Left colon (tissue), 2 donors: ENCODE measurements at regions not wholly inside any gene's neighbourhood (a gene's known extent, or its start where the extent isn't known, plus 50 kb on each side); places are given as distances from the start of the nearest gene placed in this dataset.
"Not testable (repeated sequence)": the region's sequence is repeated elsewhere in the genome, so short reads cannot be mapped to it uniquely, and the experiment has no call there.

Experiments used
- ATAC-seq: fragments of 200-7000 bp; cut with Tn5 transposase; one replicate; pipeline ENCODE4 v1.9.1; 2020; ENCODE audit warnings: mild to moderate bottlenecking, moderate library complexity
- DNase-seq, 2 donors: peaks; one replicate each; pipeline ENCODE4 v3.0.0-alpha.2; 2020
- intact Hi-C, 2 donors: fragments of 100-400 bp; cut with DNase I in 1 of 2; cut with micrococcal nuclease in 1 of 2; formaldehyde crosslinking; loops; one replicate each; pipeline versions ENCODE4 v1.11.2 to v1.14.0; 2022; cut with DNase I, micrococcal nuclease
- donor health status: DM: no; HTN: no; CAD: no.
- donor health status: DM: yes; HTN: yes; CAD: no.

- intact Hi-C loops, ATAC-seq, DNase-seq: not testable (repeated sequence)
These were observed 431.4 kb downstream of the TFEC start for GRCh38 chr7:115599184-115599583.

DNA sequence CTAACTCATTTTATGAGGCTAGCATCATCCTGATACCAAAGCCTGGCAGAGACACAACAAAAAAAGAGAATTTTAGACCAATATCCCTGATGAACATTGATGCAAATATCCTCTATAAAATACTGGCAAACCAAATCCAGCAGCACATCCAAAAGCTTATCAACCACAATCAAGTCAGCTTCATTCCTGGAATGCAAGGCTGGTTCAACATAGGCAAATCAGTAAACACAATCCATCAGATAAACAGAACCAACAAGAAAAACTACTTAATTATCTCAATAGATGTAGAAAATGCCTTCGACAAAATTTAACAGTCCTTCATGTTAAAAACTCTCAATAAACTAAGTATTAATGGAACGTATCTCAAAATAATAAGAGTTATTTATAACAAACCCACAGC lies 433.3 kb downstream of the TFEC start:
- ATAC-seq, DNase-seq, intact Hi-C loops: not testable (repeated sequence)

DNA sequence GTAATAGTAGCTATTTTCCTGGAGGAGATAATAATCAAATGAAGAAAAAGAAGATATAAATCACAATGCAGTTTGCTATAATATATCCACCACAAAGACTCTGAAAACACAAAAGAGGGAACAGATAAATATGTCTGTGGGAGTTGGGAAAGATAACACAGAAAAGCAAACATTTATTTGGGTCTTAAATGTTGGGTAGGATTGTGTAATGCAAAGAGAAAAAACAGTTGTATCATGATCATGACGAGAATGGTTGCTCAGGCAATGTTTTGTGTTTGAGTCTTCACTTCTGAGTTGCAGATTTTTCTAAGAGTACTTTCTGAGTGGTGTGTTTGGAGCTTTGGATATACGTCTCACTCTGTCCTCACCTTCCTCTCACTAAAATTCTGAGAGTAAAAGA lies 437.5 kb downstream of the TFEC start:
- no peak for DNase-seq
- intact Hi-C loops: no loop called here
- no peak for ATAC-seq

DNA sequence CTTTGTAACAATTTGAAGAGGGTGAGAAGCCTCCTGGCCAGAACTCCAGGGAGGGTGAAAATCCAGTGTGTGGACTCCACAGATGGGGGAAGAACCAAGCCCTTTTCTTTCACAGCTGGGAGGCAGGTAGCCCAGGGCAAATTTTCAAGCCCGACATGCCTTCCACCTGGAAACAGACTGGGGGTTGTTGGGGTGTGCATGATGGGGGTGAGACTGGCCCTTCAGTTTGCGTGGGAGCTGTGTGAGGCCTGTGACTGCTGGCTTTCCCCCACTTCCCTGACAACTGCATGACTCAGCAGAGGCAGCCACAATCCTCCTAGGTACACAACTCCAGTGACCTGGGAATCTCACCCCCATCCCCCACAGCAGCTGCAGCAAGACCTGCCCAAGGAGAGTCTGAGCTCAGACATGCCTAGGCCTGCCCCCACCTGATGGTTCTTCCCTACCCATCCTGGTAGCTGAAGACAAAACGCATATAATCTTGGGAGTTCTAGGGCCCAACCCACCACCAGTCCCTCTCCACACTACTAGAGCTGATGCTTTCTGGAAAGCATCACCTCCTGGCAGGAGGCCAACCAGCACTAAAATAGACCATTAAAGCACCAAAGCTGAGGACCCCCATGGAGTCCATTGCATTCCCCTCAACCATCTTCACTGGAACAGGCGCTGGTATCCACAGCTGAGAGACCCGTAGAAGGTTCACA lies 445.4 kb downstream of the TFEC start:
- ATAC-seq (no peak), DNase-seq (no peak)
- intact Hi-C loops: no loop called here

DNA sequence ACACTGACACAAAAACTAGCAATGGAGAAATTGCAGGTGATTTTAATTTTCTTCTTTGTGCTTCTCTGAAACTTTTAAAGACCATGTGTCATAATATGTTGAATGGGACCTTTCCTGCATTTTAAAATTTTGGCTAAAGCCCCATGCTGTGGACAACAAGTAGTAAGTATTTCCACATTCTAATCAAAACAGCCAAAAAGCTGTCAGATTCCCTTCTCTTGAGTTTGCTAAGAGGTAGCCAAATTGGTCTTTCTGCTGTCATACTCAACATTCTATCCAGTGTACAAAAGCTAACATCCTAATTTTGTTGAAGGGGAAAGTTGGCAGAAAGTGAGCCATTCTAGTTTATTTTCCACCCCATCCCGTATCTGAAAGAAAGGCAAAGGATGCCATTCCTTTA lies 447.6 kb downstream of the TFEC start:
- intact Hi-C loops: no loop called here
- ATAC-seq: no peak
- no peak for DNase-seq

- intact Hi-C loops: no loop called here
- ATAC-seq (no peak), DNase-seq (no peak)
These were observed 452.0 kb downstream of the TFEC start for GRCh38 chr7:115578576-115578975.

GRCh38 chr7:115574681-115575291 lies 455.8 kb downstream of the TFEC start:
- no peak for ATAC-seq
- intact Hi-C loops: no loop called here
- DNase-seq: no peak

GRCh38 chr7:115572111-115572510 lies 458.5 kb downstream of the TFEC start:
- intact Hi-C loops: no loop called here
- ATAC-seq: no peak
- no peak for DNase-seq

DNA sequence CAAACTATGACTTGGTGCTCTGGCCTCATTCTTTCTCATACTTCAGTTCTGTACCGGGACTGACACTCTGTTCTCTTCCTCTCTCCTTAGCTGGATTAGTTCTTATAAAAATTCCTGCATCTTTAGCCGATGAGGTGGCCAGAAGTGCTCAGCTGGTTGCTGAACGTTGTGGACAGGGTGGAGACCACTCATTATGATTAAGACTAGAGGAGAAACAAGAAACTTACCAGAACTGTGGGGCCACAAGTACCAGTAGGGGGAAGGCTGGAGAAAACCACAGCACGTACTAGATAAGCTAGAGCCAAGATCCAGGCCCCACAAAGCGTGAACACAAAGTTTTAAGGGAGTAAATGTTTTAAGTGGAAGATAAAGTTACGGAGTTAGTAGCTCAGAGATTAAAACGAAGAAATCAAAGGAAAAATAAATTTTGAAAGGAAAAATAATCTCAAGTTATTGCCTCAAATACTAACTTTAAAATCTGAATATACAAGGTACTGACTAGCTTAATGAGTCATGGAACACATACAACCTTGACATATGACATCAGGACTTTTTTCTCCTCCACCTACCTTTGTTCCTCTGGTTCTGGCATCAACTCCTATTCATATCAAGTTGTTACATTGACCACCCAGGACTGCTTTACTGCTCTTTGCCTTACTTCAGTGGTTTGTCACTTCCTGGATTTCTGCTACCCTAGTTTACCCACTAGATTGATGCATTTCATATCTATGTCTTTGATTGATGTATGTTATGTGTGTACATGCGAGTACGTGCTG lies 469.0 kb downstream of the TFEC start:
- DNase-seq: no peak
- ATAC-seq: no peak

GRCh38 chr7:115559877-115560276 lies 470.7 kb downstream of the TFEC start:
- ATAC-seq (no peak), DNase-seq (no peak)
- intact Hi-C loops: no loop called here

More for the DNA sequence above, 469.0 kb downstream of the TFEC start:
- intact Hi-C loops: no loop called here

GRCh38 chr7:115558161-115558560 lies 472.4 kb downstream of the TFEC start:
- intact Hi-C loops: no loop called here
- DNase-seq (no peak), ATAC-seq (no peak)

DNA sequence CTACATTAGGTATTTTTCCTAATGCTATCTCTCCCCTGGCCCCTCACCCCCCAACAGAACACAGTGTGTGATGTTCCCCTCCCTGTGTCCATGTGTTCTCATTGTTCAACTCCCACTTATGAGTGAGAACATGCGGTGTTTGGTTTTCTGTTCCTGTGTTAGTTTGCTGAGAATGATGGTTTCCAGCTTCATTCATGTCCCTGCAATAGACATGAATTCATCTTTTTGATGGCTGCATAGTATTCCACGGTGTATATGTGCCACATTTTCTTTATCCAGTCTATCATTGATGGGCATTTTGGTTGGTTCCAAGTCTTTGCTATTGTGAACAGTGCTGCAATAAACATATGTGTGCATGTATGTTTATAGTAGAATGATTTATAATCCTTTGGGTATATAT lies 473.3 kb downstream of the TFEC start:
- not testable (repeated sequence) for ATAC-seq

DNA sequence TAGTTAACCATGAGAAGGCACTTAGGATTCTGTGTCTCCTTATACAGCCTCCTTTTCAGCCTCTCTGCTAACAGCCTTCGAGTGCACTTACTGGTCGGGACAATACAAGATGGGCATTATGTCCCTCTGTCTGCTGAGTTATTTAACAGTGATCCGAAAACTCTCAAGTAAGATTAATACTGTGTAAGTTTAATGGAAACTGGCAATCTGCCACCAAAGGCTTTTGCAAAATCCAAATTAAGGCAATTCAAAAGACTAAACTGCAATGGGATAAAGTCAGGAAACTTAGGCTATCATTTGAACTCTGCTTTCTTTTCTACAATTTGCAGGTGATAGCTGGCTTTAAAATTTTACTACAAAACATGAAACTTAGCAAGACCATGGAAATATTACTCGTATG lies 477.8 kb downstream of the TFEC start:
- no peak for ATAC-seq
- intact Hi-C loops: no loop called here
- no peak for DNase-seq

More for the DNA sequence above, 473.3 kb downstream of the TFEC start:
- DNase-seq, intact Hi-C loops: not testable (repeated sequence)

DNA sequence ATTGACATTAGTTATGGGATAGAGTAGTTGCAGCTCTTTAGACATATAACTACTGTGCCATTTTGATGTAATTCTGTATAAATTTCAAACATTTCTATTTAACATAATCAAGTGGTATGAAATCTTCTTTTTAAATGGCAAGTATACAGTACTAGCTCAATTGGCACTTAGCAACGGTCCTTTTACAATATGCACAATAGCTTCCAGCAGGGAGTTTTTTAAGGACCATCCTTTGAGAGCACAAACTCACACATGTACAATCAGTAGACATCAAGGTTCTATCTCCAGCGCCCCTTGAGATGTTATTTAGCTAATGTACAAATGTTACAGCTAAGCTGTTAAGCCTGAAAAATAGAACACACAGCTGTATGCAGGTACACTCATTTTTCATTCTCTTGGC lies 480.7 kb downstream of the TFEC start:
- DNase-seq: no peak
- intact Hi-C loops: no loop called here
- ATAC-seq: no peak

- ATAC-seq (no peak), DNase-seq (no peak)
- intact Hi-C loops: no loop called here
These were observed 481.8 kb downstream of the TFEC start for GRCh38 chr7:115548756-115549155.

DNA sequence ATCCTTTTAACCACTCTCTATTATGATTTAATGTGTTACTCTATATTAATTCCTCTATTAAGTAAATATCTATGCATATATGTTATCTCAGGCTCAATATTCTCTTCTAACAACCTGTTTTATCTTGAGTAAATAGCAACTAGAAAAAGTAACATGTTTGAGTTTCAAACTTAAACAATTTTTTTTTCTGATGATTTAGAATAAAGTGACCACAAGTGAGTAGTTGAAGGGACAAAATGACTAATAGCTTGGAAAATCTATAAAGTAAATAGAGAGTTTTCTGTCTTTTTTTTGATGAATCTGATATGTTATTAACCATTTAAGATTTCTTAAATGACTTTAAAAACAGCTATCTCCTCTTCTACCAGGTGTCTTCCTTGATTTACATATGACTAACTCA lies 483.8 kb downstream of the TFEC start:
- ATAC-seq (no peak), DNase-seq (no peak)
- intact Hi-C loops: no loop called here

- intact Hi-C loops: no loop called here
- DNase-seq (no peak), ATAC-seq (no peak)
These were observed 496.8 kb downstream of the TFEC start for GRCh38 chr7:115533785-115534184.

- intact Hi-C loops: no loop called here
- DNase-seq (no peak), ATAC-seq (no peak)
These were observed 504.3 kb downstream of the TFEC start for GRCh38 chr7:115526278-115526677.

GRCh38 chr7:115522174-115522573 lies 508.4 kb downstream of the TFEC start:
- intact Hi-C loops: no loop called here
- ATAC-seq: no peak
- no peak for DNase-seq

DNA sequence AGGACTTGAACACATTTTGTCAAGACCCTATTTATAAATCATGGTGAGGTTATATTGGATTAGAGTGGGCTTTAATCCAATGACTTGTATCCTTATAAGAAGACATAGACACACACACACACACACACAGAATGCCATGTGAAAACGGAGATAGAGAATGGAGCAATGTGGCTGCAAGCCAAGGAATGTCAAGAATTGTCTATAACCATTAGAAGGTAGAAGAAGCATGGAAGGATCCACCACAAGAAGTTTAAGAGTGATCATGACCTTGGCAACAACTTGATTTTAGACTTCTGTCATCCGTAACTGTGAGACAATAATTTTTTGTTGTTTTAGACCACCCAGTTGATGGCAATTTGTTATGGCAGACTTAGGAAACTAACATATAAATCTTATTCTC lies 514.2 kb downstream of the TFEC start:
- DNase-seq (no peak), ATAC-seq (no peak)
- intact Hi-C loops: no loop called here
